Vagina (tissue), 2 donors: ENCODE measurements at regions not wholly inside any gene's neighbourhood (a gene's known extent, or its start where the extent isn't known, plus 50 kb on each side); places are given as distances from the start of the nearest gene placed in this dataset.

ENCODE experiments used
- POLR2A ChIP-seq, 2 donors: fragments of 450-650 bp; IDR thresholded peaks; one replicate each; pipeline ENCODE4 v1.6.1; 2017; ENCODE audit warnings: antibody characterized with exemption in 2 of 2, mild to moderate bottlenecking in 2 of 2, moderate library complexity in 2 of 2
- POLR2AphosphoS5 ChIP-seq, 2 donors: sonication (generic); formaldehyde crosslinking; IDR thresholded peaks; one replicate each; pipeline ENCODE4 v1.9.0; 2017; ENCODE audit warnings: antibody characterized with exemption in 2 of 2, mild to moderate bottlenecking in 2 of 2, low read depth in 1 of 2; ENCODE audit not compliant: insufficient read depth in 1 of 2
- TF ChIP-seq, protein P1 (sequence below), 3 experiments: fragments of 450-650 bp in 2 of 3; fragments of 200-600 bp in 1 of 3; sonication (generic) in 1 of 3; IDR thresholded peaks; one replicate each; pipeline ENCODE4 v1.5.1; 2017 to 2019; ENCODE audit warnings: antibody characterized with exemption in 3 of 3, mild to moderate bottlenecking in 2 of 3, moderate library complexity in 2 of 3

DNA sequence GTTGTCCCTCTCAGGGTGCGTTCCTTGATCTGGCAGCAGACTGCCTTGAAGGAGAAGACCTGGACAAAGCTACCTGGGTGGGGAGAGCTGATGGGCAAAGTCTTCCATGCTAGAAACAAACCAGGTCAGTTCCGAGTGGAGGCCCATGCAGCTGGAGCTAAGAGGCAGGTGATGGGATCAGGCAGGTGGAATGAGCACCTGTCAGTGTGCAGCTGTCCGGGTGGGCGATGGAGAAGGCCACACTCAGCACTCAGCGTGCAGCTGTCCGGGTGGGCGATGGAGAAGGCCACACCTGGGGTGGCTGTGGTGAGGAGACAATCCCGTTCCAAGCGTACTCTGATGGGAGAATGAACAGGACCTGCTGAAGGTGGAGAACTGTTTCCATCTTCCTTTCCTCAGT lies 237.3 kb upstream of the MYT1L start:
- TF ChIP-seq, protein P1, sequence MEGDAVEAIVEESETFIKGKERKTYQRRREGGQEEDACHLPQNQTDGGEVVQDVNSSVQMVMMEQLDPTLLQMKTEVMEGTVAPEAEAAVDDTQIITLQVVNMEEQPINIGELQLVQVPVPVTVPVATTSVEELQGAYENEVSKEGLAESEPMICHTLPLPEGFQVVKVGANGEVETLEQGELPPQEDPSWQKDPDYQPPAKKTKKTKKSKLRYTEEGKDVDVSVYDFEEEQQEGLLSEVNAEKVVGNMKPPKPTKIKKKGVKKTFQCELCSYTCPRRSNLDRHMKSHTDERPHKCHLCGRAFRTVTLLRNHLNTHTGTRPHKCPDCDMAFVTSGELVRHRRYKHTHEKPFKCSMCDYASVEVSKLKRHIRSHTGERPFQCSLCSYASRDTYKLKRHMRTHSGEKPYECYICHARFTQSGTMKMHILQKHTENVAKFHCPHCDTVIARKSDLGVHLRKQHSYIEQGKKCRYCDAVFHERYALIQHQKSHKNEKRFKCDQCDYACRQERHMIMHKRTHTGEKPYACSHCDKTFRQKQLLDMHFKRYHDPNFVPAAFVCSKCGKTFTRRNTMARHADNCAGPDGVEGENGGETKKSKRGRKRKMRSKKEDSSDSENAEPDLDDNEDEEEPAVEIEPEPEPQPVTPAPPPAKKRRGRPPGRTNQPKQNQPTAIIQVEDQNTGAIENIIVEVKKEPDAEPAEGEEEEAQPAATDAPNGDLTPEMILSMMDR (IDR thresholded peaks at IDR 0.05), result no peak
- TF ChIP-seq POLR2AphosphoS5 (IDR thresholded peaks at IDR 0.05; ENCODE audit: insufficient read depth in 1 of 2, low read depth in 1 of 2) (no peak), POLR2A (IDR thresholded peaks at IDR 0.05) (no peak)
